HepG2 (cell line): ENCODE measurements at regions not wholly inside any gene's neighbourhood (a gene's known extent, or its start where the extent isn't known, plus 50 kb on each side); places are given as distances from the start of the nearest gene placed in this dataset.

Experiments used
- CBX5 ChIP-seq: sonication (generic); formaldehyde crosslinking; IDR thresholded peaks from 2 replicates; pipeline ENCODE4 v1.4.0; 2020; ENCODE audit warnings: missing genetic modification reagents, borderline replicate concordance
- CC2D1A ChIP-seq: sonication (generic); formaldehyde crosslinking; IDR thresholded peaks from 2 replicates; pipeline ENCODE4 v1.8.1; 2023; ENCODE audit warnings: mild to moderate bottlenecking, missing genetic modification reagents
- CEBPG ChIP-seq: IDR thresholded peaks from 2 replicates; pipeline ENCODE4 v1.6.1; 2016
- GPBP1L1 ChIP-seq: sonication (generic); formaldehyde crosslinking; IDR thresholded peaks from 2 replicates; pipeline ENCODE4 v1.5.0; 2020; ENCODE audit warnings: mild to moderate bottlenecking, missing genetic modification reagents
- HMG20A ChIP-seq: IDR thresholded peaks from 2 replicates; pipeline ENCODE4 v1.6.1; 2016; ENCODE audit warnings: borderline replicate concordance
- JUN ChIP-seq: sonication (generic); formaldehyde crosslinking; IDR thresholded peaks from 2 replicates; pipeline ENCODE4 v1.4.0; 2020; ENCODE audit warnings: mild to moderate bottlenecking, missing genetic modification reagents
- MAFG ChIP-seq: sonication (generic); formaldehyde crosslinking; IDR thresholded peaks from 2 replicates; pipeline ENCODE4 v1.5.1; 2020; ENCODE audit warnings: mild to moderate bottlenecking, missing genetic modification reagents
- MIER2 ChIP-seq: IDR thresholded peaks from 2 replicates; pipeline ENCODE4 v1.6.1; 2016; ENCODE audit warnings: missing biosample characterization, missing genetic modification reagents
- MIER3 ChIP-seq: IDR thresholded peaks from 2 replicates; pipeline ENCODE4 v1.6.1; 2016; ENCODE audit warnings: missing compliant biosample characterization, borderline replicate concordance
- NFIC ChIP-seq: IDR thresholded peaks from 2 replicates; pipeline ENCODE4 v1.6.1; 2012; ENCODE audit warnings: mild to moderate bottlenecking, low read length, inconsistent platforms
- REPIN1 ChIP-seq: sonication (generic); formaldehyde crosslinking; IDR thresholded peaks from 2 replicates; pipeline ENCODE4 v1.8.0; 2022; ENCODE audit warnings: missing genetic modification reagents, low read depth, mild to moderate bottlenecking, borderline replicate concordance
- RFX3 ChIP-seq: IDR thresholded peaks from 2 replicates; pipeline ENCODE4 v1.6.1; 2016; ENCODE audit warnings: missing biosample characterization, missing genetic modification reagents
- SIX4 ChIP-seq: sonication (generic); formaldehyde crosslinking; IDR thresholded peaks from 2 replicates; pipeline ENCODE4 v1.4.0; 2020; ENCODE audit warnings: missing genetic modification reagents
- SNAPC2 ChIP-seq: sonication (generic); formaldehyde crosslinking; IDR thresholded peaks from 2 replicates; pipeline ENCODE4 v1.8.1; 2022; ENCODE audit warnings: mild to moderate bottlenecking, missing genetic modification reagents
- ZBTB42 ChIP-seq: sonication (generic); formaldehyde crosslinking; IDR thresholded peaks from 2 replicates; pipeline ENCODE4 v1.5.0; 2020; ENCODE audit warnings: mild to moderate bottlenecking, missing genetic modification reagents
- ZMYM3 ChIP-seq: sonication (generic); formaldehyde crosslinking; IDR thresholded peaks from 2 replicates; pipeline ENCODE4 v1.5.1; 2020; ENCODE audit warnings: mild to moderate bottlenecking, missing genetic modification reagents
- ZNF33A ChIP-seq: sonication (generic); formaldehyde crosslinking; IDR thresholded peaks from 2 replicates; pipeline ENCODE4 v1.5.1; 2020; ENCODE audit warnings: missing genetic modification reagents, mild to moderate bottlenecking, moderate library complexity, borderline replicate concordance
- TF ChIP-seq, protein P1 (sequence below): sonication (generic); formaldehyde crosslinking; IDR thresholded peaks from 2 replicates; pipeline ENCODE4 v1.5.1; 2020; ENCODE audit warnings: mild to moderate bottlenecking, missing genetic modification reagents
- TF ChIP-seq, protein P2 (sequence below): sonication (generic); formaldehyde crosslinking; IDR thresholded peaks from 2 replicates; pipeline ENCODE4 v1.4.0; 2020; ENCODE audit warnings: mild to moderate bottlenecking, missing genetic modification reagents, borderline replicate concordance
- TF ChIP-seq, protein P3 (sequence below), 2 experiments: sonication (generic) in 1 of 2; formaldehyde crosslinking in 1 of 2; IDR thresholded peaks; 2 replicates each; pipeline versions ENCODE4 v1.5.1 to v1.6.1; 2011 to 2020; ENCODE audit warnings: borderline replicate concordance in 1 of 2, low read depth in 1 of 2, low read length in 1 of 2, mild to moderate bottlenecking in 1 of 2, missing genetic modification reagents in 1 of 2, moderate library complexity in 1 of 2

DNA sequence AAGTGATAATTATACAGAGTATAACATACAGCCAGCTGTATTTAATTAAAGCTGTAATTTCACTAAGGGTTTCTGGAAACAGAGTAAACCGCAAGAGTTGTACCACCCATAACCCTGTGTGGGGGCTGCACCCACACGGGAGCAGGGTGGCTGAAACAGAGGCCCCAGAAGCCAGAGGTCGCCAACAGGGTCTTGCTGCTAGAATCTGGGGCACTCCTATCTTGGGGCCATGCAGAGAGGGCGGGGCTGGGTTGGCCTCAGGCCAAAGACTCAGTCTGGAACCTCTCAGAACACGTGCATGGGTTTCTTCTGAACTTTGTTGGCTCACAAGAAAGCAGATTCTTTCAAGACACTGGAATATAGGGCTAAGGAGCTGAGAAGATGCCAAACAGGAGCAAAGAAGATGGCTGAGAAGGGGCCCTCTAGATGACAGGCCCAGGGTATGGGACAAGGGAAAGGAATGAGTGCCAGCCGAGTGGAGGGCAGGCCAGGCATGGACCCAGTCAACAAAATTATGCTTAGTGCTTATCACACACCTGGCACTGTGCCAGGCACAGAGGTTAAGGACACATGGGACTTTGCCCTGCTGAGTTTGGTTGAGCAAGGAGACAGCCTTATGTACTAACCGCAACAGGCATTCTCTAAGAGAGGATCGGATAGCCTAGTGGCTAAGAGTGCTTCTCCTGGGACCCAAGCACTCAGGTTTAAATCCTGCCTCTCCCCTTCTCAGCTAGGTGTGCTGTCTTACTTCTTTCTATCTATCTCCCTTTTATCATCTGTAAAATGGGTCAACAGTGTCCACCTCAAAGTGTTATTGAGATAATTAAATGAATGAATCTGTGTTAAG lies 96.6 kb upstream of the FOXP4 start (continued):
- TF ChIP-seq CBX5 (CRISPR knock-in tag): peak; percentile 70; the same call in 1 of the 2 replicates
- peak; percentile 91 for TF ChIP-seq CEBPG (CRISPR knock-in tag)
- TF ChIP-seq ZMYM3 (CRISPR knock-in tag): peak; percentile 94
- no peak for TF ChIP-seq SNAPC2 (CRISPR knock-in tag)
- TF ChIP-seq HMG20A (CRISPR knock-in tag): peak; percentile 62; the same call in 1 of the 2 replicates
- TF ChIP-seq REPIN1 (CRISPR knock-in tag): peak; percentile 49; the same call in 1 of the 2 replicates
- TF ChIP-seq, protein P1, sequence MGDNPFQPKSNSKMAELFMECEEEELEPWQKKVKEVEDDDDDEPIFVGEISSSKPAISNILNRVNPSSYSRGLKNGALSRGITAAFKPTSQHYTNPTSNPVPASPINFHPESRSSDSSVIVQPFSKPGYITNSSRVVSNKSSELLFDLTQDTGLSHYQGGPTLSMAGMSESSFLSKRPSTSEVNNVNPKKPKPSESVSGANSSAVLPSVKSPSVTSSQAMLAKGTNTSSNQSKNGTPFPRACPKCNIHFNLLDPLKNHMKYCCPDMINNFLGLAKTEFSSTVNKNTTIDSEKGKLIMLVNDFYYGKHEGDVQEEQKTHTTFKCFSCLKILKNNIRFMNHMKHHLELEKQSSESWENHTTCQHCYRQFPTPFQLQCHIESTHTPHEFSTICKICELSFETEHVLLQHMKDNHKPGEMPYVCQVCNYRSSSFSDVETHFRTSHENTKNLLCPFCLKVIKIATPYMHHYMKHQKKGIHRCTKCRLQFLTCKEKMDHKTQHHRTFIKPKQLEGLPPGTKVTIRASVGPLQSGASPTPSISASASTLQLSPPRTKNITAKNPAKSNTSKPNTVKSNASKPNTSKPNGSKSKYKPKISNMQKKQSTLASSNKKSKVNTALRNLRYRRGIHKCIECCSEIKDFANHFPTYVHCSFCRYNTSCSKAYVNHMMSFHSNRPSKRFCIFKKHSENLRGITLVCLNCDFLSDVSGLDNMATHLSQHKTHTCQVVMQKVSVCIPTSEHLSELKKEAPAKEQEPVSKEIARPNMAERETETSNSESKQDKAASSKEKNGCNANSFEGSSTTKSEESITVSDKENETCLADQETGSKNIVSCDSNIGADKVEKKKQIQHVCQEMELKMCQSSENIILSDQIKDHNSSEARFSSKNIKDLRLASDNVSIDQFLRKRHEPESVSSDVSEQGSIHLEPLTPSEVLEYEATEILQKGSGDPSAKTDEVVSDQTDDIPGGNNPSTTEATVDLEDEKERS (CRISPR knock-in tag): no peak
- peak; percentile 48; the same call in 1 of the 2 replicates for TF ChIP-seq SIX4
- no peak for TF ChIP-seq ZNF33A (CRISPR knock-in tag)
- TF ChIP-seq, protein P2, sequence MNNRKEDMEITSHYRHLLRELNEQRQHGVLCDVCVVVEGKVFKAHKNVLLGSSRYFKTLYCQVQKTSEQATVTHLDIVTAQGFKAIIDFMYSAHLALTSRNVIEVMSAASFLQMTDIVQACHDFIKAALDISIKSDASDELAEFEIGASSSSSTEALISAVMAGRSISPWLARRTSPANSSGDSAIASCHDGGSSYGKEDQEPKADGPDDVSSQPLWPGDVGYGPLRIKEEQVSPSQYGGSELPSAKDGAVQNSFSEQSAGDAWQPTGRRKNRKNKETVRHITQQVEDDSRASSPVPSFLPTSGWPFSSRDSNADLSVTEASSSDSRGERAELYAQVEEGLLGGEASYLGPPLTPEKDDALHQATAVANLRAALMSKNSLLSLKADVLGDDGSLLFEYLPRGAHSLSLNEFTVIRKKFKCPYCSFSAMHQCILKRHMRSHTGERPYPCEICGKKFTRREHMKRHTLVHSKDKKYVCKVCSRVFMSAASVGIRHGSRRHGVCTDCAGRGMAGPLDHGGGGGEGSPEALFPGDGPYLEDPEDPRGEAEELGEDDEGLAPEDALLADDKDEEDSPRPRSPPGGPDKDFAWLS (CRISPR knock-in tag): no peak
- TF ChIP-seq GPBP1L1 (CRISPR knock-in tag): no peak
- no peak for TF ChIP-seq JUN
- TF ChIP-seq, protein P3, sequence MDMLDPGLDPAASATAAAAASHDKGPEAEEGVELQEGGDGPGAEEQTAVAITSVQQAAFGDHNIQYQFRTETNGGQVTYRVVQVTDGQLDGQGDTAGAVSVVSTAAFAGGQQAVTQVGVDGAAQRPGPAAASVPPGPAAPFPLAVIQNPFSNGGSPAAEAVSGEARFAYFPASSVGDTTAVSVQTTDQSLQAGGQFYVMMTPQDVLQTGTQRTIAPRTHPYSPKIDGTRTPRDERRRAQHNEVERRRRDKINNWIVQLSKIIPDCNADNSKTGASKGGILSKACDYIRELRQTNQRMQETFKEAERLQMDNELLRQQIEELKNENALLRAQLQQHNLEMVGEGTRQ (IDR thresholded peaks at IDR 0.05; ENCODE audit: low read depth, low read length): no peak
- TF ChIP-seq, protein P3 (CRISPR knock-in tag; IDR thresholded peaks at IDR 0.05; ENCODE audit: borderline replicate concordance): no peak
- no peak for TF ChIP-seq RFX3 (CRISPR knock-in tag)
- no peak for TF ChIP-seq CC2D1A (CRISPR knock-in tag)
- TF ChIP-seq MIER3: no peak
- TF ChIP-seq MAFG (CRISPR knock-in tag): no peak
- TF ChIP-seq NFIC: peak; percentile 88
- TF ChIP-seq MIER2 (CRISPR knock-in tag): no peak
- no peak for TF ChIP-seq ZBTB42 (CRISPR knock-in tag)
